ENCODE measurements at regions not wholly inside any gene's neighbourhood (a gene's known extent, or its start where the extent isn't known, plus 50 kb on each side); places are given as distances from the start of the nearest gene placed in this dataset.

GRCh38 chr3:110413807-110414748 is 657.5 kb upstream of the NECTIN3 start:
- TF ChIP-seq CTCF (conservative IDR thresholded peaks at IDR 0.05; ENCODE audit: low read depth, low read length) (no peak), EZH2 (IDR thresholded peaks at IDR 0.05; ENCODE audit: low read length, unreplicated experiment) (no peak), EZH2phosphoT487 (IDR thresholded peaks at IDR 0.05; ENCODE audit: borderline replicate concordance, low read length) (no peak)

Measured in PC-3 (cell line).